ENCODE measurements at regions not wholly inside any gene's neighbourhood (a gene's known extent, or its start where the extent isn't known, plus 50 kb on each side); places are given as distances from the start of the nearest gene placed in this dataset.

- no peak overlapping the region for H3K4me3 ChIP-seq (ENCODE audit: low read length)
- no peak for DNase-seq (ENCODE audit: low read depth)
- TF ChIP-seq CTCF (conservative IDR thresholded peaks at IDR 0.05; ENCODE audit: low read depth, low read length): no peak
Observed at GRCh38 chr2:217195016-217195415, 335.2 kb upstream of the TNP1 start.

GRCh38 chr2:217193431-217194340, 333.8 kb upstream of the TNP1 start:
- no peak for TF ChIP-seq CTCF (conservative IDR thresholded peaks at IDR 0.05; ENCODE audit: low read depth, low read length)
- H3K4me3 ChIP-seq (ENCODE audit: low read length): no peak overlapping the region
- DNase-seq (ENCODE audit: low read depth): no peak

GRCh38 chr2:217192366-217192765, 332.5 kb upstream of the TNP1 start:
- H3K4me3 ChIP-seq (ENCODE audit: low read length): no peak overlapping the region
- DNase-seq (ENCODE audit: low read depth): no peak
- no peak for TF ChIP-seq CTCF (conservative IDR thresholded peaks at IDR 0.05; ENCODE audit: low read depth, low read length)

GRCh38 chr2:217189747-217190146, 329.9 kb upstream of the TNP1 start:
- H3K4me3 ChIP-seq (ENCODE audit: low read length): no peak overlapping the region
- DNase-seq (ENCODE audit: low read depth): no peak
- TF ChIP-seq CTCF (conservative IDR thresholded peaks at IDR 0.05; ENCODE audit: low read depth, low read length): no peak

- H3K4me3 ChIP-seq (ENCODE audit: low read length): no peak overlapping the region
- no peak for DNase-seq (ENCODE audit: low read depth)
- no peak for TF ChIP-seq CTCF (conservative IDR thresholded peaks at IDR 0.05; ENCODE audit: low read depth, low read length)
Observed at GRCh38 chr2:217189131-217189530, 329.3 kb upstream of the TNP1 start.

- no peak for DNase-seq (ENCODE audit: low read depth)
- no peak for TF ChIP-seq CTCF (conservative IDR thresholded peaks at IDR 0.05; ENCODE audit: low read depth, low read length)
- H3K4me3 ChIP-seq (ENCODE audit: low read length): no peak overlapping the region
Observed at GRCh38 chr2:217186668-217187159, 326.9 kb upstream of the TNP1 start.

- no peak for DNase-seq (ENCODE audit: low read depth)
- no peak overlapping the region for H3K4me3 ChIP-seq (ENCODE audit: low read length)
- TF ChIP-seq CTCF (conservative IDR thresholded peaks at IDR 0.05; ENCODE audit: low read depth, low read length): no peak
Observed at GRCh38 chr2:217186152-217186551, 326.3 kb upstream of the TNP1 start.

Data from retinal pigment epithelial cell (primary cell).